Epithelial cell of esophagus (primary cell): ENCODE measurements at regions not wholly inside any gene's neighbourhood (a gene's known extent, or its start where the extent isn't known, plus 50 kb on each side); places are given as distances from the start of the nearest gene placed in this dataset.

ENCODE experiments used
- DNase-seq: peaks from one replicate; pipeline ENCODE4 v3.0.0; 2010; ENCODE audit warnings: low read depth
- H3K4me3 ChIP-seq: 2 replicates; pipeline ENCODE4 v1.5.1; 2011; ENCODE audit warnings: mild to moderate bottlenecking, low read length, control low read depth
- TF ChIP-seq, protein P1 (sequence below): IDR thresholded peaks from 2 replicates; pipeline ENCODE4 v1.5.1; 2011; ENCODE audit warnings: low read depth, mild to moderate bottlenecking, low read length, control low read depth, inconsistent platforms; ENCODE audit not compliant: insufficient read depth; ENCODE audit errors: missing control alignments

DNA sequence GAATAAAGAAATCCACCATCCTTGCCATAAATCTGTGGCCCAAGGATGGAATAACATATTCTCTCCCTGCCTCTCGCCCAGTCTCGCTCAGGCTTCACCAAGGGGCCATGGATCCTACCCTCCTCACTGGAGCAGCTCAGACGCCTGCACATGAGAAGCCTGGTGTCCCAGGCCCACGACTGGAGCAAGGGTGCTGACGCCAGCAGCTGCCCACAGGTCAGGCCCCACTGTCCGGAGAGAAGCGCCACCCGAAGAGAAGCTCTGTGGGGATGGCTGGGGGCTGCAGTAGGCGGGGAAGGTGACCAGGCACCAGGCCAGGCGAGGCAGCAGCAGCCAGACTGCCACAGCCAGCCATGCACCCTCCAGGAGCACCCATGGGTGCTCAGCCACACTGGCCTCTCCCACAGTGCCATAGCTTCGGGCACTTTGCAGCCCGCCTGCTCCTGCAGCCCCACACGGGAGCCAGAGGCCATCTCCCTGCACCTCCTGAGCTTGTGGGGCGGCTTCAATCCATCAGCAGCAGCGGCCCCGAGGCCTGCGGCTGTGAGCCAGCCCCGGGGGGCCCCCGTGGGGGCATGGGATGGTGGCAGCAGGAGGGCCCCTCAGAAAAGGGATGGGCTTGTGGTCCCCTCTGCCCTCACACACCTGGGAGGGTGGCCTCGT is 286.2 kb upstream of the SGK1 start:
- TF ChIP-seq, protein P1, sequence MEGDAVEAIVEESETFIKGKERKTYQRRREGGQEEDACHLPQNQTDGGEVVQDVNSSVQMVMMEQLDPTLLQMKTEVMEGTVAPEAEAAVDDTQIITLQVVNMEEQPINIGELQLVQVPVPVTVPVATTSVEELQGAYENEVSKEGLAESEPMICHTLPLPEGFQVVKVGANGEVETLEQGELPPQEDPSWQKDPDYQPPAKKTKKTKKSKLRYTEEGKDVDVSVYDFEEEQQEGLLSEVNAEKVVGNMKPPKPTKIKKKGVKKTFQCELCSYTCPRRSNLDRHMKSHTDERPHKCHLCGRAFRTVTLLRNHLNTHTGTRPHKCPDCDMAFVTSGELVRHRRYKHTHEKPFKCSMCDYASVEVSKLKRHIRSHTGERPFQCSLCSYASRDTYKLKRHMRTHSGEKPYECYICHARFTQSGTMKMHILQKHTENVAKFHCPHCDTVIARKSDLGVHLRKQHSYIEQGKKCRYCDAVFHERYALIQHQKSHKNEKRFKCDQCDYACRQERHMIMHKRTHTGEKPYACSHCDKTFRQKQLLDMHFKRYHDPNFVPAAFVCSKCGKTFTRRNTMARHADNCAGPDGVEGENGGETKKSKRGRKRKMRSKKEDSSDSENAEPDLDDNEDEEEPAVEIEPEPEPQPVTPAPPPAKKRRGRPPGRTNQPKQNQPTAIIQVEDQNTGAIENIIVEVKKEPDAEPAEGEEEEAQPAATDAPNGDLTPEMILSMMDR: no peak
- DNase-seq: no peak
- H3K4me3 ChIP-seq: no peak overlapping the region

DNA sequence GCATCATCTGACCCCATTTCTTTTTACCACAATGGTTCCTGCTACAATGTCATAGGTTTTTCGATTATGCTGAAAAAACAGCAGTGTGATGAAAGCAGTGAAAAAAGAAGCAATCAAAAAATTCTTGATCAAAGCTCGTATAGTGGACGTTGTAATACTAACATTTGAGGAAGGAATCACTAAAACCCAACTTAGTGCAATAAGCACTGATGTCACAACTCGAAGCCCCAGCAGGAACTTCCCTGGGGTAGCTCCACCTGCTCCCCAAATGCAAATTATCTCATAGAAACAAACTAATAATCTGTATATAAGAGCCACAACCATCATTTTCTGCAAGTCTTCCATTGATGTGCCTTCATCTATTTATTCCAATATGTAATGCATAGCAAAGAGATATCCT is 285.6 kb upstream of the SGK1 start:
- DNase-seq: no peak
- no peak overlapping the region for H3K4me3 ChIP-seq
- TF ChIP-seq, protein P1: no peak

DNA sequence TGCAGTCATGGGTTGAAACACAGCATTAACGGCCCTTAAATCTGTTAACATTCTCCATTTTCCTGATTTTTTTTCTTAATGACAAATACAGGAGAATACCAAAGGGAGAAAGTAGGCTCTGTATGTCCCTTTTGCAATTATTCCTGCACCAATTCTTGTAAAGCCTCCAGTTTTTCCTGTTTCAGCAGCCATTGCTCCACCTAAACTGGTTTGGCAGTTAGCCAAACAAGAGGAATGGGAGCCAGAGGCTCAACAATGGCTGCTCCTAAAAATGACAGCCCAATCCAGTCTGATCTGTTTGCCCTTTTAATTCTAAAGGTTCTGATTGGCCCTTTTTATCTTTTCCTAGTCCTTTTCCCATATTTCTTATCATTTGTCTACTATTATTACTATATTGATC is 284.2 kb upstream of the SGK1 start:
- no peak overlapping the region for H3K4me3 ChIP-seq
- DNase-seq: peak; percentile 60
- TF ChIP-seq, protein P1: no peak

DNA sequence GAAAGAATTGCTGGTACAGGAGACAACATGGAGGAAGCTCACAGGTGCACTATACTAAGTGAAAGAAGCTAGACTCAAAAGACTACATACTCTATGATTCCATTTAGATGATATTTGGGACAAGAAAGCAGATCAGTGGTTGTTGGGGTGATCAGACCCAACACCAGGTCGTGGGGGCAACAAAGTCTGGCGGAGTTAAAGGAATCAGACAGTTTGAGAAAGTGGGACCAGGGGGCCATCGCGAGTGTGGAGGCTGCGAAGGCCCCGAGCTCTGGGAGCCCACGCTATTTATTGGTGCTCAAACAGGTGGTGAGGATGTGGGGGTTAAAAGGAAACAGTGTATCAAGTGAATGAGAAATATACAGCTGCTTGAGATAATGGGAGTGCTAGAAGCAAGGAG is 282.8 kb upstream of the SGK1 start:
- DNase-seq: no peak
- TF ChIP-seq, protein P1: no peak
- H3K4me3 ChIP-seq: no peak overlapping the region

DNA sequence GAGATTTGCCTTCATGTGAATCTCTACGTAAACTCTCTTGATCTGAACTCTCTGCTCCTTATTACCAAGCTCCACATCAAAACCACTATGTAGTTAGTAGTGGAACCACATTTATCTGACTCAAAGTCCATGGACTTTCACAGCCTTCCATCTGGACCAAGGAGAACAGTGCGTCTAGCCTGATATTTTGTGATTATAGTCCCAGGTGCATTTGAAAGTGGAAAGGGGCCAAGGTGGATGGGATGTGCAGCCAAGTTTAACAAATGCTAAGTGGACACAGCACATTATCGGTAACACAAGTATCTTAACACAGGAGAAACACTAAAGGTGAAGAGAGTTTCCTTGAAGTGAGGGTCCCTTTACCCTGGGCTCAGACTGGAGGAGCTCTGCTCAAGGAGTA is 281.2 kb upstream of the SGK1 start:
- TF ChIP-seq, protein P1: no peak

DNA sequence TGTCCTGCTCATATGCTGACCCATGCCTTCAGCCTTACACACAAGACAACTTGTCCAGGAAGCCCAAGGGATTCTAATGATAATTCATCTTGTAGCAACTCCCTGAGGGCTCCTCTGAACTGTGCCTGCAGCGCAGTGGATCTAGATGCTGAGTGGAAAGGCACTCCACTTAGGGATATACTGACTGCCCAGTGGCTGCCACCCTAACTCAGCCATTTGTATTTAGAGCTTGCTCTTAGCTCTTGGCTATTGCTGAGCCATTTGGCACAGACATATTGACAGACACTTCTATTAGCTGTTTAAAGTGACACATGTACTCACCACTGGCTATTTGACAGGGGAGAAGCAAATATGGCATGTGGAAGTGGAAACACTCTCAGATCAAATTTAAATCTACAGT is 278.3 kb upstream of the SGK1 start:
- no peak for DNase-seq
- H3K4me3 ChIP-seq: no peak overlapping the region
- TF ChIP-seq, protein P1: no peak

More for the DNA sequence above, 281.2 kb upstream of the SGK1 start:
- no peak overlapping the region for H3K4me3 ChIP-seq
- no peak for DNase-seq

DNA sequence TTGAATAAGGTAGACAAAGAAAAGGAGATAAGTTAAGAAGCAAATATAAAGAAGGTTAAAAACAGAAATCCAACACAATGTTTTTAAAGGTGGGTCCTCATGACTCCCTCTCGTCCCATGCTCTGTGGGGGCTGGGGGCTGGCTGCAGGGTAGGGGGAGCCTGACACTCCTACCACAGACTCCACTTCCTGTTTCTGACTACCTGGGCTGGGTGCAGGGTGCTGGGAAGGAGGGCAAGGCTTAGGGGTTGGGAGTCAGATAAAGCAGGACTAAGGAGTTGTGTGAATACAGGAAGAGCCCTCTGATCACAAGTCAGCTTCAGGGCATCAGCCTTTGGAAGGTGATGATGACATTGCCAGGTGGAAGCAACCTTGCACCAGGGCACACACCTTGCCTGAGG is 277.0 kb upstream of the SGK1 start:
- TF ChIP-seq, protein P1: no peak
- no peak overlapping the region for H3K4me3 ChIP-seq
- no peak for DNase-seq
